GM19351 (cell line): ENCODE measurements at regions not wholly inside any gene's neighbourhood (a gene's known extent, or its start where the extent isn't known, plus 50 kb on each side); places are given as distances from the start of the nearest gene placed in this dataset.

Source experiments
- ATAC-seq: cut with Tn5 transposase; IDR thresholded peaks from one replicate; pipeline ENCODE4 v1.9.1; 2021; ENCODE audit warnings: mild to moderate bottlenecking, moderate library complexity; ENCODE audit not compliant: unreplicated experiment

DNA sequence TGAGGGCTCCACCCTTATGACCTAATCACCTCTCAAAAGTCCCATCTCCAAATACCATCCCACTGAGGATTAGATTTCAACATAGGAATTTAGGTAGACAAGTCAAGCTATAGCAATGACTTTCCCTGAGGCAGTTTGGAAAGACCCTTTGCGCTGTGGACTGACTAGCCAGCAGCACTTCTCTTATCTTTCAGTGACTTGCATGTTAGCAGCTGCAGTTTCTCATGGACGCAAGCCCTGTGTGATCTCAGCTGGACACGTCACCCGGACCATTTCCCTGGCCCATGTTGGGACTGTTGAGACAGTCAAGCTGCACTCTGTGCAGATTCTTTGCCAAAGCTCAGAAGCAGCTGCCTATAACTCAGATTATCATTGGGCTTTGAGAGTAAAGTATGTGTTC, 408.1 kb upstream of the USP24 start:
- ATAC-seq, result no peak

DNA sequence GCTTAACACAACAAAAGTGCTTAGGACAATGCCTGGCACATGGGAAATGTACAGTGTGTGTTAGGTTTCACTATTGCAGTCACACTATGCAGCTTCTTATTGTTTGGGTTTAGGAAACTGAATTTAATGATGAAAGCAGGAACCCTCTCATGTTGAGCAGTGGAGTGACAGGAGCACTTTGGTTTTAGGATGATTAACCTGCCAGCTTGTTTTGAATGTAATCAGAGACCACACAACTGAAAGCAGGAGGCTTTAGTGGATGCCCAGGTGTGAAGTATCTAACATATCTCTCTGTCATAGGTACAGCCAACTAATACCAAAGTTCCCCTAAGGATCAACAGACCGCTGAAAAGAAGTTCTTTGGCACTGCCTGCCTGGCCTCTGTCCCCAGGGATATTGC, 406.9 kb upstream of the USP24 start:
- ATAC-seq, result no peak

DNA sequence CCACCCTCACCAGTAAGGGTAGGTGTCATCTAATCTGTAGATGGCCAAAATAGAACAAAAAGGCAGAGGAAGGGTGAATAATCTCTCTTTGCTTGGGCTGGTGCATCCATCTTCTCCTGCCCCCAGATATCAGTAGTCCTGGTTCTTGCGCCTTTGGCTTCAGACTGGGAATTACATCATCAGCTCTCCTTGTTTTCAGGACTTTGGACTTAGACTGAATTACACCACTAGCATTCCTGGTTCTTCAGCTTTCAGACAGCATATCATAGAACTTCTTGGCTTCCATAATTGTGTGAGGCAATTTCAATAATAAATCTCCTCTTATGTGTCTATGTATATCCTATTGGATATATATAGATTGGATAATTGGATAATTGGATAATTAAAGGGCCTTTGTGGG, 403.0 kb upstream of the USP24 start:
- no peak for ATAC-seq

GRCh38 chr1:55617288-55617982, 402.3 kb upstream of the USP24 start:
- ATAC-seq, result no peak

DNA sequence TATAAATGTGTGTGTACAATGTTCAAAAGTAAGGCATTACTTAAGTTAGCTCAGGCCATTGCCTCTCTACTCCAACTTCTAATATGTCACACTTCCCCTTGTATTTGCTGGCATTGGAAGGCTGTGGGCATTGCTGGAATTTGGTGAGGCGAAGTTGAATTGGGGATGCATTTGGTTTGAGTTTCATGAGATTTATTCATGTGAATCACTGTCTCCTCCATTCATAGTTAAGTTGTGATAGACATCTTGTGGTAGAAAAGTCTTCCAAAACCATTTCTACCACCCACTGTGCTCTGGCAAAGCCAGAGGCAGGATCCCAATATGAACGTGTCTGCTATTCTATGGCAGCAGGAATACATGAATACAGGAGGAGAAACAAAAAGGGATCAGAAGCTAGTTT, 397.8 kb upstream of the USP24 start:
- ATAC-seq, result no peak

DNA sequence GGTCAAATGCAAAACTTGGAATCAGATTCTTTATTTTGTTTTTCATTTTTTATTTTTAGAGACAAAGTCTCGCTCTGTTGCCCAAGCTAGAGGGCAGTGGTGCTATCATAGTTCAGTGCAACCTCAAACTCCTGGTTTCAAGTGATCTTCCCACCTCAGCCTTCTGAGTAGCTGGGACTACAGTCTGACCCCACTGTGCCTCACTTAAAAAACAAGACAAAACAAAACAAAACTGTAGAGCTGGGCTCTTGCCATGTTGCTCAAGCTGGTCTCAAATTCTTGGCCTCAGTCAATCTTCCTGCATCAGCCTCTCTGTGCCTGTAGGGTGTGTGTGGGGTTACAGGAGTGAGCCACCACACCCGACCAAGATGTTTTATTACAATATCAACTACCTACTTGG, 396.0 kb upstream of the USP24 start:
- ATAC-seq, result no peak

GRCh38 chr1:55610203-55610602, 395.0 kb upstream of the USP24 start:
- no peak for ATAC-seq

- ATAC-seq, result no peak
Measured at GRCh38 chr1:55609630-55610029, 394.5 kb upstream of the USP24 start.

DNA sequence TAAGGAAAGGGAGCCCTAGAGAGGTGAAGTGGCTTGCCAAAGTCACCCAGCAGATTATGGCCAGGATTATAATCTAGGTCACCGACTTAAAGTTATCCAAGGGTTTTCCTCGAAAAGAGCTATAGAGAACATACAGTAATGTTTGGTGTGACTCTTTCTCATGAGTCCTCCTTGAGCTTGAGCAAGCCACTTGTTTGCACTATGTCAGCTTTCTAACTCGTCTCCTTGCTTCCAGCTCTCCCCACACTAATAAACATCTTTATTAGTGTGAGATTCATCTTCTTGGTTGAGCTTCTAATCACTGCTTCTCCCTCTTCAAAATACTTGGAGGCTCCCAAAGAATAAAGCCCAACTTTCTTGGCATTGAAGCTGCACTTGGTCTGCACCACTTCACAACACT, 390.0 kb upstream of the USP24 start:
- no peak for ATAC-seq

- ATAC-seq, result no peak
Measured at GRCh38 chr1:55604749-55605148, 389.6 kb upstream of the USP24 start.

- ATAC-seq, result no peak
Measured at GRCh38 chr1:55604179-55604578, 389.0 kb upstream of the USP24 start.

GRCh38 chr1:55600242-55600641, 385.1 kb upstream of the USP24 start:
- no peak for ATAC-seq

GRCh38 chr1:55597910-55598309, 382.7 kb upstream of the USP24 start:
- ATAC-seq, result no peak

DNA sequence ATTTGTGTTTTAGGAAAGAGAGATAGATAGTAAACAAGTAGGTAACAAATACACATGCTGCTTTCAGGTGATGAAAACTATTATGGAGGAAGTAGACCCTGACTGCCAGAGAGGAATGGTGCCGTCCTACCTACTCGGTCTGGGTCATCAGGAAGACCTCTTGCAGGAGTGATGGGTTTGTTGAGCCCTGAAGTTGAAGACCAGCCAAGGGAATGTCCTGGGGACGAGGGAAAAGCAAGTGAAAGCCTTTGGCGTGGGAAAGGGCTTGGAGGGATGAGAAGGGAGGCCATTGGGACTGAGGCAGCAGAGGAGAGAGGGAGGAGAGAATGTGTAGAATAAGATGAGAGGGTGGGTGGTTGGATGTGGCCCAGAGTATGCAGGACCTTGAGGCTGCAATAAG, 379.5 kb upstream of the USP24 start:
- ATAC-seq, result no peak

GRCh38 chr1:55593298-55593697, 378.1 kb upstream of the USP24 start:
- ATAC-seq, result no peak

DNA sequence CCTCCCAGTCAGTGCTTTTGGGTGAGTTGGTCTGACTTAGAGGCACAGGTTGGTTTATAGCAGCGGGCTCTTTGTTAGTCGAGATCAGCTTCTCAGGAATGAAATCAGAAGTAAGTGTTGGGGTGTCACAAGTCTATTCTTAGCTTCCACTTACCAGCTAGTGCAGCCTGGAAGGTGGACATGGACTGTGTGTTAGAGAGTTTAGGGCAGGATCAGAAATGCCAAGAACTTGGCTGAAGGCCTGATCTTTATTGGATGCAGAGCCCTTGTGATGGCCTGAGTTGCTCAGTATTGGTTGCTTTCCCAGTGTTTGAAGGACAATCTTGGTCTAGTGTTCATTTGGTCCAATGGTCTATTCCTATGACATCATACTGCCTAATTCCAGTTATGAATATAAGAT, 377.0 kb upstream of the USP24 start:
- no peak for ATAC-seq

DNA sequence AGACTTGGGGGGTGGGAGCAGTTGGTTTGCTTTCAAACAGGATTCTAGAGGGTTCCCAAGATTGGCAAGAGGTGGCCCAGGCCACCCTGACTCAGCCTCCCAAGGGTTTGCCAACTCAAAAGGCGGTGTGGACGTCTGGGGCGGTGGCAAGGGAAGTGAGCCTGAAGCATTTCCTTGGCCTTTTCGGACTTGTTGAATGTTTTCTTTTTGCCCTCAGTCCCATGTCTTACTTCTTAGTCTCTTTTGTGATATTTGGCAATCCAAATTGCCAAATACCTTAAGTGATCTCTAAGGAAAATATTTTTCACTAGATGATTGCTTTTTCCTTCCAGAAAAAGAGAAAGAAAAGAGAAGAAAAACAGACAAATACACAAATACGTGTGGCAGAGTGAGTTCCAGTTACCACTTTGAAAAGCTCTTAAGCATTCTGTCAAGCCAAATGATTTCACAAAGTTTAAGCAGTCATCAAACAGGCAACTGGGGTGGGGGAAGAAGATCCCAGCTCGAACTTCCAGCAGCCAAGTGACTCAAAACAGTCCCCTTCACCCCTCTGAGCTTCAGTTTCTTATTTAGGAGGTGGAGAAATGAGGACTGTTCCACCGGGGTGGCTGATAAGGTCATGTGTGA, 374.6 kb upstream of the USP24 start:
- no peak for ATAC-seq

GRCh38 chr1:55588309-55588708, 373.1 kb upstream of the USP24 start:
- ATAC-seq, result no peak

- no peak for ATAC-seq
Measured at GRCh38 chr1:55586771-55587170, 371.6 kb upstream of the USP24 start.

DNA sequence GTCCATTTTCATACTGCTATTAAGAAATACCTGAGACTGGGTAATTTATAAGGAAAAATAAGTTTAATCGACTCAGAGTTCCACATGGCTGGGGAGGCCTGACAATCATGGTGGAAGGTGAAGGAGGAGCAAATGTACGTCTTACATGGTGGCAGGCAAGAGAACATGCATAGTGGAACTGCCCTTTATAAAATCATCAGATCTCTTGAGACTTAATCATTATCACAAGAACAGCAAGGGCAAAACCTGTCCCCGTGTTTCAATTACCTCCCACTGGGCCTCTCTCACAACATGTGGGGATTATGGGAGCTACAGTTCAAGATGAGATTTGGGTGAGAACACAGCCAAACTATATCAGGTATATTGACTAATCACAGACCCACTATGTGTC, 370.2 kb upstream of the USP24 start:
- ATAC-seq, result no peak

- ATAC-seq, result no peak
Measured at GRCh38 chr1:55584526-55585401, 369.6 kb upstream of the USP24 start.

- no peak for ATAC-seq
Measured at GRCh38 chr1:55582084-55582483, 366.9 kb upstream of the USP24 start.
